BE2C (cell line): ENCODE measurements at regions not wholly inside any gene's neighbourhood (a gene's known extent, or its start where the extent isn't known, plus 50 kb on each side); places are given as distances from the start of the nearest gene placed in this dataset.
A peak's percentile ranks its signal among the peaks of the same experiment; 100 is the strongest.

Experiments
- DNase-seq: peaks from one replicate; pipeline ENCODE4 v3.0.0-alpha.2; 2020
- H3K27me3 ChIP-seq: fragments of 250-450 bp; sonication (Bioruptor Pico); 2 replicates; pipeline ENCODE4 v1.5.1; 2020; ENCODE audit warnings: mild to moderate bottlenecking
- H3K36me3 ChIP-seq: fragments of 250-450 bp; sonication (Bioruptor Pico); 2 replicates; pipeline ENCODE4 v1.5.1; 2020; ENCODE audit warnings: mild to moderate bottlenecking
- H3K4me1 ChIP-seq: fragments of 250-450 bp; sonication (Bioruptor Pico); 2 replicates; pipeline ENCODE4 v1.5.1; 2020
- H3K4me3 ChIP-seq: 2 replicates; pipeline ENCODE4 v1.5.1; 2011; ENCODE audit warnings: low read depth, low read length
- H3K9me3 ChIP-seq: fragments of 250-450 bp; sonication (Bioruptor Pico); 2 replicates; pipeline ENCODE4 v1.5.1; 2020
- TF ChIP-seq, protein P1 (sequence below): IDR thresholded peaks from 2 replicates; pipeline ENCODE4 v1.5.1; 2012; ENCODE audit warnings: mild to moderate bottlenecking, low read depth, low read length

DNA sequence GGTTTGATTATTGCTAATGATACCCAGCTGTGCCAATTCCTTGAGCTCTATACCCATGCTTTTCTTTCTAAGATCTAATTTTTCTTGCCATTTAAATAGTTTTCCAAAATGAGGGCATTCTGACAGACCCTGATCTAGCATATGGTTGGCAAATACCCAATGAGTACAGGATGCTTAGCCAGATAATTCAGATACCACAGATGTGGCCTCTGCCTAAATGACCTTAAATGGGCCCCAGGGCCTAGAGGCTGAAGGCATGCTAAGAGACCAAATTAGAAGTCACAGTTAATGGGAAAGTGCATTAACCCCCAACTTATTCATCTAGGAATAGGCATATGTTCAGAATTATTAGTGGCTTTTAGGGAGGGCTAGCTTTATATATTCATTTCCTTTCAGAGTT is 122.3 kb upstream of the CNOT2 start:
- Histone ChIP-seq H3K9me3 (no peaks in the 10 kb centered on the region), H3K27me3 (no peaks in the 10 kb centered on the region), H3K4me3 (no peak overlapping the region), H3K36me3 (no peaks in the 10 kb centered on the region), H3K4me1 (no peaks in the 10 kb centered on the region; the same call in 1 of the 2 replicates)
- peak; percentile 18 for DNase-seq
- TF ChIP-seq, protein P1, sequence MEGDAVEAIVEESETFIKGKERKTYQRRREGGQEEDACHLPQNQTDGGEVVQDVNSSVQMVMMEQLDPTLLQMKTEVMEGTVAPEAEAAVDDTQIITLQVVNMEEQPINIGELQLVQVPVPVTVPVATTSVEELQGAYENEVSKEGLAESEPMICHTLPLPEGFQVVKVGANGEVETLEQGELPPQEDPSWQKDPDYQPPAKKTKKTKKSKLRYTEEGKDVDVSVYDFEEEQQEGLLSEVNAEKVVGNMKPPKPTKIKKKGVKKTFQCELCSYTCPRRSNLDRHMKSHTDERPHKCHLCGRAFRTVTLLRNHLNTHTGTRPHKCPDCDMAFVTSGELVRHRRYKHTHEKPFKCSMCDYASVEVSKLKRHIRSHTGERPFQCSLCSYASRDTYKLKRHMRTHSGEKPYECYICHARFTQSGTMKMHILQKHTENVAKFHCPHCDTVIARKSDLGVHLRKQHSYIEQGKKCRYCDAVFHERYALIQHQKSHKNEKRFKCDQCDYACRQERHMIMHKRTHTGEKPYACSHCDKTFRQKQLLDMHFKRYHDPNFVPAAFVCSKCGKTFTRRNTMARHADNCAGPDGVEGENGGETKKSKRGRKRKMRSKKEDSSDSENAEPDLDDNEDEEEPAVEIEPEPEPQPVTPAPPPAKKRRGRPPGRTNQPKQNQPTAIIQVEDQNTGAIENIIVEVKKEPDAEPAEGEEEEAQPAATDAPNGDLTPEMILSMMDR = no peak

DNA sequence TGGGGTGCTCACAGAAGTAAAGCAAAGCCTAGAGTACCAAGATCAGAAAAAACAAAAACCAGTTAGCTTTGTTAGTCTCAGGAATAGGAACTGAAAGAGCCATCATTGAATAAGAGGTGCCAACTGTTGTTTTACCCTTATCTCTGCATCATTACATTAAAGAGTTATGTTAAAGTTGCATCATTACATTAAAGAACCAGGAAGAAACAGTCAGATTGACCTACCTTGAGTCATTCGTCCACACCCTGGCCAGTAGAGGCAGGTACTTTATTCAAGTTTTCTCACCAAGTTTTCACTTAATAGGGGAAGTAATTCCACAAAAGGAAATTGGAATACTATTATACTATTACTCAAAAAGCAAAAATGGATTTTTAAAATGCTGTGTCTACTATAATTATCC is 121.7 kb upstream of the CNOT2 start:
- Histone ChIP-seq H3K9me3 (no peaks in the 10 kb centered on the region), H3K27me3 (no peaks in the 10 kb centered on the region), H3K4me1 (no peaks in the 10 kb centered on the region; the same call in 1 of the 2 replicates), H3K4me3 (no peak overlapping the region), H3K36me3 (no peaks in the 10 kb centered on the region)
- TF ChIP-seq, protein P1 = no peak
- no peak for DNase-seq

DNA sequence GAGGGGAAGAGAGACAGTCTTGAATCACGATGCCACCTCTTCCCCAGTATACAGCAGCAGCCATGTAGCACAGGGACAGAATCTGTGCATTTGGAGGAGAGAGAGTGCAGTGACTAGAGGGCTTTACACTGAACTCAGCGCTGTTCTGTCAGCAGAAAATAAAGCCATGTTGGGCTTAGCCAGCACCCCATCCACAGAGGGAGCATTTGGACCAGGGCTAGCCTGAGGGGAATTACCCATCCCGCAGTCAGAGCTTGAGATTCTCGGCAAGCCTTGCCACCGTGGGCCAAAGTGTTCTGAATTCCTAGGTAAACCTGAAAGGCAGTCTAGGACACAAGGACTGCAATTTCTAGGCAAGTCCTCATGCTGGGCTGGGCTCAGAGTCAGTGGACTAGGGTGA is 120.4 kb upstream of the CNOT2 start:
- DNase-seq = no peak
- Histone ChIP-seq H3K9me3 (no peaks in the 10 kb centered on the region), H3K4me1 (no peaks in the 10 kb centered on the region; the same call in 1 of the 2 replicates)

DNA sequence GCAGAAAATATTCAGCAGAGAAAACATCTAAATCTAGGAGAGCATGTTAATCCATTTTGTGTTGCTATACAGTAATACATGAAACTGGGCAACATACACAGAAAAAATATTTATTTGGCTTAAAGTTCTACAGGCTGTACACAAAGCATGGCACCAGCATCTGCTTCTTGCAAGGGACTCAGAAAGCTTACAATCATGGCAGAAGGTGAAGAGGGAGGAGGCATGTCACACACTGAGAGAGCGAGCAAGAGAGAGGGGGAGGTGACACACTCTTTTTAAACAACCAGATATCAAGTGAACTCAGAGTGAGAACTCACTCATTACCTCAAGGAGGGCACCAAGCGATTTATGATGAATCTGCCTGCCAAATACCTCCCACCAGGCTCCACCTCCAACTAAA is 94.2 kb upstream of the CNOT2 start:
- no peak for DNase-seq
- H3K9me3 ChIP-seq = no peaks in the 10 kb centered on the region; the same call in 1 of the 2 replicates
- no peak overlapping the region for H3K4me3 ChIP-seq

More for the DNA sequence above, 120.4 kb upstream of the CNOT2 start:
- no peak overlapping the region for H3K4me3 ChIP-seq
- no peaks in the 10 kb centered on the region for H3K27me3 ChIP-seq
- H3K36me3 ChIP-seq = no peaks in the 10 kb centered on the region
- TF ChIP-seq, protein P1 = no peak

DNA sequence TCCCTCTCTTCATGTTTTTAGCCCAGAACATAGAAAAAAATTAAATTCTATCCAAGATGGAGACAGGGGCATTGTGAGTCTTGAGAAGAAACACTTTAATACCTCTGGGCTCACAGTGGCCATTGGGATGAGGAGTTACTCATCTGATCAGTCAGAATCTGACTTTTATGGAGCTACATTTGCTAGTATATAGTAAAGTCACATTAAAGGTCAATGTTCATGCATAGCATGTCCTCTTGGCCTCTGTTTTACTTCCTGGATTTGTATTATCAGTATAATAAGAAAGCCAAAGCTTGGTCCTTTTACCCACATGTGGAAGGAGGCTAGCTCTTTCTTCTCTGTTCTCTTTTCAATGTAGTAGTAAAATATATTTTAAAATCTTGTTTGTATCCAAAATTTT is 93.6 kb upstream of the CNOT2 start:
- TF ChIP-seq, protein P1 = no peak
- Histone ChIP-seq H3K4me1 (no peaks in the 10 kb centered on the region), H3K4me3 (no peak overlapping the region), H3K9me3 (no peaks in the 10 kb centered on the region; the same call in 1 of the 2 replicates), H3K27me3 (no peaks in the 10 kb centered on the region; the same call in 1 of the 2 replicates), H3K36me3 (no peaks in the 10 kb centered on the region)
- DNase-seq = no peak

More for the DNA sequence above, 94.2 kb upstream of the CNOT2 start:
- TF ChIP-seq, protein P1 = no peak
- Histone ChIP-seq H3K27me3 (no peaks in the 10 kb centered on the region; the same call in 1 of the 2 replicates), H3K4me1 (no peaks in the 10 kb centered on the region), H3K36me3 (no peaks in the 10 kb centered on the region)

DNA sequence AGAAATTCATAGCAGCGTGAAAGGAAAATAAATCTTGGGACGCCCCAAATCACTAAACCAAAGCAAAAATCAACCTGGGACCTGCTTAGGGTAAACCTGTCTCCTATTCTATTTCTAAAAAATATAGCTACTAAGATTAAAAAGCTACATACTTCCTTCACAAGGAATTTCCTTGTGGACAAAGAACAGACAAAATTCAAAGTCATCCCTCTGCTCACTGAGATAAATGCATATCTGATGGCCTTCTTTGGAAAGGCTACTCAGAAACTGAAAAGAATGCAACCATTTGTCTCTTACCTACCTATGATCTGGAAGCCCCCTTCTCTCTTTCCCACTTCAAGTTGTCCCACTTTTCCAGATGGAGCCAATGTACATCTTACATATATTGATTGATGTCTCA is 93.0 kb upstream of the CNOT2 start:
- no peaks in the 10 kb centered on the region for H3K4me1 ChIP-seq
- H3K27me3 ChIP-seq = no peaks in the 10 kb centered on the region; the same call in 1 of the 2 replicates
- TF ChIP-seq, protein P1 = no peak
- H3K9me3 ChIP-seq = no peaks in the 10 kb centered on the region; the same call in 1 of the 2 replicates
- no peak overlapping the region for H3K4me3 ChIP-seq
- no peak for DNase-seq
- H3K36me3 ChIP-seq = no peaks in the 10 kb centered on the region
